Epithelial cell of proximal tubule (primary cell): ENCODE measurements at regions not wholly inside any gene's neighbourhood (a gene's known extent, or its start where the extent isn't known, plus 50 kb on each side); places are given as distances from the start of the nearest gene placed in this dataset.
A peak's percentile ranks its signal among the peaks of the same experiment; 100 is the strongest.

Experiments used
- DNase-seq: peaks from one replicate; pipeline ENCODE4 v3.0.0-alpha.2; 2011; ENCODE audit warnings: low read depth
- H3K4me3 ChIP-seq: 2 replicates; pipeline ENCODE4 v1.5.1; 2011; ENCODE audit warnings: low read depth, mild to moderate bottlenecking, low read length
- CTCF ChIP-seq: conservative IDR thresholded peaks from 2 replicates; pipeline ENCODE4 v1.5.1; 2012; ENCODE audit warnings: low read depth, mild to moderate bottlenecking, low read length

- DNase-seq: no peak
- TF ChIP-seq CTCF: no peak
- H3K4me3 ChIP-seq: no peak overlapping the region
Measured at GRCh38 chr11:116611998-116612620, 160.7 kb downstream of the BUD13 start.

- no peak overlapping the region for H3K4me3 ChIP-seq
- TF ChIP-seq CTCF: no peak
- no peak for DNase-seq
Measured at GRCh38 chr11:116610190-116610589, 162.6 kb downstream of the BUD13 start.

GRCh38 chr11:116607027-116607426, 165.8 kb downstream of the BUD13 start:
- H3K4me3 ChIP-seq: no peak overlapping the region
- no peak for DNase-seq
- no peak for TF ChIP-seq CTCF

- TF ChIP-seq CTCF: peak; percentile 66
- peak; percentile 1 for DNase-seq
- no peak overlapping the region for H3K4me3 ChIP-seq
Measured at GRCh38 chr11:116605543-116606459, 167.0 kb downstream of the BUD13 start.

- no peak for DNase-seq
- no peak overlapping the region for H3K4me3 ChIP-seq
- no peak for TF ChIP-seq CTCF
Measured at GRCh38 chr11:116603728-116604323, 169.0 kb downstream of the BUD13 start.

GRCh38 chr11:116602637-116602942, 170.2 kb downstream of the BUD13 start:
- no peak for TF ChIP-seq CTCF
- H3K4me3 ChIP-seq: no peak overlapping the region
- no peak for DNase-seq
